Hindlimb muscle (tissue), 1 donor: ENCODE measurements at regions not wholly inside any gene's neighbourhood (a gene's known extent, or its start where the extent isn't known, plus 50 kb on each side); places are given as distances from the start of the nearest gene placed in this dataset.
A peak's percentile ranks its signal among the peaks of the same experiment; 100 is the strongest.

Source experiments
- DNase-seq: peaks from one replicate; pipeline ENCODE4 v3.0.0-alpha.2; 2013

- no peak for DNase-seq
These were observed 346.5 kb upstream of the ETAA1 start for GRCh38 chr2:67050622-67051021.

GRCh38 chr2:67054728-67055127 lies 342.4 kb upstream of the ETAA1 start:
- DNase-seq, result no peak

GRCh38 chr2:67055387-67056304 lies 341.5 kb upstream of the ETAA1 start:
- DNase-seq, result no peak

GRCh38 chr2:67057123-67057522 lies 340.0 kb upstream of the ETAA1 start:
- no peak for DNase-seq

- no peak for DNase-seq
These were observed 339.0 kb upstream of the ETAA1 start for GRCh38 chr2:67057901-67058703.

GRCh38 chr2:67065046-67065445 lies 332.1 kb upstream of the ETAA1 start:
- no peak for DNase-seq

GRCh38 chr2:67066782-67067181 lies 330.4 kb upstream of the ETAA1 start:
- DNase-seq, result no peak

- no peak for DNase-seq
These were observed 329.5 kb upstream of the ETAA1 start for GRCh38 chr2:67067656-67068055.

GRCh38 chr2:67070826-67071225 lies 326.3 kb upstream of the ETAA1 start:
- DNase-seq, result no peak

GRCh38 chr2:67075056-67075455 lies 322.1 kb upstream of the ETAA1 start:
- DNase-seq, result no peak

GRCh38 chr2:67075530-67076238 lies 321.4 kb upstream of the ETAA1 start:
- DNase-seq, result no peak

- DNase-seq, result no peak
These were observed 320.9 kb upstream of the ETAA1 start for GRCh38 chr2:67076239-67076624.

- DNase-seq, result no peak
These were observed 317.4 kb upstream of the ETAA1 start for GRCh38 chr2:67079729-67080128.

GRCh38 chr2:67082813-67083212 lies 314.3 kb upstream of the ETAA1 start:
- no peak for DNase-seq

- peak; percentile 63 for DNase-seq
These were observed 313.2 kb upstream of the ETAA1 start for GRCh38 chr2:67083951-67084350.

GRCh38 chr2:67085146-67085545 lies 312.0 kb upstream of the ETAA1 start:
- no peak for DNase-seq

GRCh38 chr2:67091681-67092080 lies 305.5 kb upstream of the ETAA1 start:
- DNase-seq, result no peak

GRCh38 chr2:67095121-67095520 lies 302.0 kb upstream of the ETAA1 start:
- no peak for DNase-seq

- DNase-seq, result no peak
These were observed 300.2 kb upstream of the ETAA1 start for GRCh38 chr2:67096886-67097285.

GRCh38 chr2:67103157-67103556 lies 294.0 kb upstream of the ETAA1 start:
- DNase-seq, result no peak

- no peak for DNase-seq
These were observed 288.9 kb upstream of the ETAA1 start for GRCh38 chr2:67108231-67108630.

GRCh38 chr2:67124531-67124930 lies 272.6 kb upstream of the ETAA1 start:
- DNase-seq, result no peak
